LNCAP (cell line): ENCODE measurements at regions not wholly inside any gene's neighbourhood (a gene's known extent, or its start where the extent isn't known, plus 50 kb on each side); places are given as distances from the start of the nearest gene placed in this dataset.

Experiments used
- CTCF ChIP-seq: fragments of 450-650 bp; IDR thresholded peaks from 2 replicates; pipeline ENCODE4 v1.5.1; 2017; ENCODE audit warnings: mild to moderate bottlenecking

GRCh38 chr18:47412924-47413323 lies 161.5 kb upstream of the SKOR2 start:
- no peak for TF ChIP-seq CTCF

GRCh38 chr18:47411159-47411558 lies 159.7 kb upstream of the SKOR2 start:
- TF ChIP-seq CTCF, result no peak

- no peak for TF ChIP-seq CTCF
Measured at GRCh38 chr18:47410139-47410538, 158.7 kb upstream of the SKOR2 start.

- no peak for TF ChIP-seq CTCF
Measured at GRCh38 chr18:47409519-47409918, 158.1 kb upstream of the SKOR2 start.

GRCh38 chr18:47407736-47408135 lies 156.3 kb upstream of the SKOR2 start:
- TF ChIP-seq CTCF, result no peak

- TF ChIP-seq CTCF, result no peak
Measured at GRCh38 chr18:47404845-47405244, 153.4 kb upstream of the SKOR2 start.

GRCh38 chr18:47403949-47404348 lies 152.5 kb upstream of the SKOR2 start:
- no peak for TF ChIP-seq CTCF

GRCh38 chr18:47403317-47403716 lies 151.9 kb upstream of the SKOR2 start:
- TF ChIP-seq CTCF, result no peak
